GM19468 (cell line): ENCODE measurements at regions not wholly inside any gene's neighbourhood (a gene's known extent, or its start where the extent isn't known, plus 50 kb on each side); places are given as distances from the start of the nearest gene placed in this dataset.

Experiments used
- ATAC-seq: cut with Tn5 transposase; IDR thresholded peaks from one replicate; pipeline ENCODE4 v1.9.1; 2021; ENCODE audit warnings: mild to moderate bottlenecking, moderate library complexity, moderate number of reproducible peaks; ENCODE audit not compliant: unreplicated experiment; ENCODE audit errors: extremely low read depth

- ATAC-seq = no peak
Observed at GRCh38 chr11:21811572-21811971, 381.3 kb upstream of the ANO5 start.

- ATAC-seq = no peak
Observed at GRCh38 chr11:21814169-21814568, 378.7 kb upstream of the ANO5 start.

- ATAC-seq = no peak
Observed at GRCh38 chr11:21817696-21818095, 375.2 kb upstream of the ANO5 start.

- no peak for ATAC-seq
Observed at GRCh38 chr11:21820176-21820575, 372.7 kb upstream of the ANO5 start.

GRCh38 chr11:21825127-21825526 is 367.8 kb upstream of the ANO5 start:
- no peak for ATAC-seq

GRCh38 chr11:21838427-21838826 is 354.5 kb upstream of the ANO5 start:
- ATAC-seq = no peak

GRCh38 chr11:21839796-21840195 is 353.1 kb upstream of the ANO5 start:
- no peak for ATAC-seq

- ATAC-seq = no peak
Observed at GRCh38 chr11:21861314-21861713, 331.6 kb upstream of the ANO5 start.

- no peak for ATAC-seq
Observed at GRCh38 chr11:21865541-21865940, 327.3 kb upstream of the ANO5 start.

GRCh38 chr11:21866781-21867180 is 326.1 kb upstream of the ANO5 start:
- no peak for ATAC-seq

GRCh38 chr11:21877151-21877550 is 315.7 kb upstream of the ANO5 start:
- no peak for ATAC-seq

GRCh38 chr11:21883354-21883753 is 309.5 kb upstream of the ANO5 start:
- no peak for ATAC-seq

- ATAC-seq = no peak
Observed at GRCh38 chr11:21888814-21889213, 304.1 kb upstream of the ANO5 start.

- ATAC-seq = no peak
Observed at GRCh38 chr11:21892736-21893564, 299.9 kb upstream of the ANO5 start.

- no peak for ATAC-seq
Observed at GRCh38 chr11:21893565-21893867, 299.4 kb upstream of the ANO5 start.

GRCh38 chr11:21894492-21894891 is 298.4 kb upstream of the ANO5 start:
- no peak for ATAC-seq

- ATAC-seq = no peak
Observed at GRCh38 chr11:21895686-21896085, 297.2 kb upstream of the ANO5 start.

- no peak for ATAC-seq
Observed at GRCh38 chr11:21896216-21896615, 296.7 kb upstream of the ANO5 start.

GRCh38 chr11:21896746-21897602 is 295.9 kb upstream of the ANO5 start:
- no peak for ATAC-seq

- no peak for ATAC-seq
Observed at GRCh38 chr11:21897752-21898151, 295.1 kb upstream of the ANO5 start.

GRCh38 chr11:21908211-21908610 is 284.7 kb upstream of the ANO5 start:
- ATAC-seq = no peak

GRCh38 chr11:21909145-21909544 is 283.7 kb upstream of the ANO5 start:
- no peak for ATAC-seq
